ENCODE measurements at regions not wholly inside any gene's neighbourhood (a gene's known extent, or its start where the extent isn't known, plus 50 kb on each side); places are given as distances from the start of the nearest gene placed in this dataset.
A peak's percentile ranks its signal among the peaks of the same experiment; 100 is the strongest.

DNA sequence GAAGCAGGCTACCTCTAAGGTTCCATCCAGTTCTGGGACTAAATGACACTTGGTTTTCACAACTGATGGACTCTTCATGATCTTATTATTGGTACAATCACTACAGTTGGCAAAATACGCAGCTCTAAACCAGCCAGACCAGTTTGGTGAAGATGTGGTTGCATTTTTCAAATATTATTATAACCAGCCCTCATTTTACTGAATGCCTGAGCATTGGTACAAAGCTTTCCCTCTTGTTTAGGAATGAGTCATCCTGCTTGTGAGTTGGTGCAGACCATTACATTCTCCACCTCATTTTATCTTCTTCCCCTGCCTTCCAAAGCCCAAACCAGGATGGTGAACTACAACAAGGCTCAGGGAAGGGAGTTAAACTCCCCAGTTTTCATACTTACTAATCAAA is 223.1 kb downstream of the KDR start:
- H3K4me3 ChIP-seq (ENCODE audit: low read depth, low read length), result no peak overlapping the region
- TF ChIP-seq, protein P1, sequence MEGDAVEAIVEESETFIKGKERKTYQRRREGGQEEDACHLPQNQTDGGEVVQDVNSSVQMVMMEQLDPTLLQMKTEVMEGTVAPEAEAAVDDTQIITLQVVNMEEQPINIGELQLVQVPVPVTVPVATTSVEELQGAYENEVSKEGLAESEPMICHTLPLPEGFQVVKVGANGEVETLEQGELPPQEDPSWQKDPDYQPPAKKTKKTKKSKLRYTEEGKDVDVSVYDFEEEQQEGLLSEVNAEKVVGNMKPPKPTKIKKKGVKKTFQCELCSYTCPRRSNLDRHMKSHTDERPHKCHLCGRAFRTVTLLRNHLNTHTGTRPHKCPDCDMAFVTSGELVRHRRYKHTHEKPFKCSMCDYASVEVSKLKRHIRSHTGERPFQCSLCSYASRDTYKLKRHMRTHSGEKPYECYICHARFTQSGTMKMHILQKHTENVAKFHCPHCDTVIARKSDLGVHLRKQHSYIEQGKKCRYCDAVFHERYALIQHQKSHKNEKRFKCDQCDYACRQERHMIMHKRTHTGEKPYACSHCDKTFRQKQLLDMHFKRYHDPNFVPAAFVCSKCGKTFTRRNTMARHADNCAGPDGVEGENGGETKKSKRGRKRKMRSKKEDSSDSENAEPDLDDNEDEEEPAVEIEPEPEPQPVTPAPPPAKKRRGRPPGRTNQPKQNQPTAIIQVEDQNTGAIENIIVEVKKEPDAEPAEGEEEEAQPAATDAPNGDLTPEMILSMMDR (IDR thresholded peaks at IDR 0.05; ENCODE audit: control insufficient read depth, extremely low read depth, insufficient read depth), result no peak
- peak; percentile 47 for DNase-seq (ENCODE audit: low read depth)

DNA sequence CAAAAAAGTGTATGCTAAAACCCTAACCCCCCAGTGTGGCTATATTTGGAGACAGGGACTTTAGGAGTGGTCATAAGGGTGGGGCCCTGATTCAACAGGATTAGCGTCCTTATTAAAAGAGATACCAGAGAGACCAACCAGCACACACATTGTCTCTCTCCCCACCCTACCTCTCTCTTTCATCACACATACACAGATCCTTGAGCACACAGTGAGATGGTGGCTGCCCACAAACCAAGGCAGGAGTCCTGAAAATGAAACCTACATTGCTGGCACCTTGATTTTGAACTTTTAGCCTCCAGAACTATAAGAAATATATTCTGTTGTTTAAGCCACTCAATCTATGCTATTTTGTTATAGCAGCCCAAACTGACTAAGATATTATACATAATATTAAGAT is 224.2 kb downstream of the KDR start:
- DNase-seq (ENCODE audit: low read depth), result no peak
- TF ChIP-seq, protein P1 (IDR thresholded peaks at IDR 0.05; ENCODE audit: control insufficient read depth, extremely low read depth, insufficient read depth), result no peak
- no peak overlapping the region for H3K4me3 ChIP-seq (ENCODE audit: low read depth, low read length)

DNA sequence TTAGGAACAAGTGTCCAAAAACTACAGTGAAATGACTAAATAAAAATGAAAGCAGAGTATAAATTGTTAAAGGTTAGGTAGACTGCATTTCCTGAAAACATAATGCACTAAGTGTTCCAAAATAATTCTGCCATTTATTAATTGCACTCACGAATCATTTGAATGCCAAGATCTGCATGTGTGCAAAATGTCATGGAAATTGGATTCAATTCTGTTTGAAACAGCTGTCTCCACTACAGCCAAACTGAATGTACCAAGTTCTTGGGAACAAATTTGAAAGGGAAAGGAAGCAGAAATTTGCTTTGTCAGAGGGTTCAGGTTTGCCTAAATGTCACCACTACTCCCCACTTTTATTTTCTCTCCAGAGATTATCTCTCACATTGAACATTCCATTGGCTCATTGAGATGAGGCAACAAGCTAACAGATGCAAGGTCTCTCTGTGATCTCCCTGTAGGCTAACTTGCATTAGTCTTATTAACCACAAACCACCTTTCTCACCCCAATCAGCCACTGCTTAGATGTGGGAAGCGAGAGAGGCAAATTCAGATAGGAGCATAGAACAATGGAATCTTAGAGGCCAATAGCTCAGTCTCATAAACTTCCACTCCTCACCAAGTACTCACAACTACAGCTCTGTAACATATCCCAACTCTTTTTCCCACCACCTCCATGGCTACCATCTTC is 226.6 kb downstream of the KDR start:
- TF ChIP-seq, protein P1 (IDR thresholded peaks at IDR 0.05; ENCODE audit: control insufficient read depth, extremely low read depth, insufficient read depth), result no peak
- DNase-seq (ENCODE audit: low read depth), result no peak

GRCh38 chr4:54898056-54898562 is 227.3 kb downstream of the KDR start:
- no peak for DNase-seq (ENCODE audit: low read depth)
- TF ChIP-seq, protein P1 (IDR thresholded peaks at IDR 0.05; ENCODE audit: control insufficient read depth, extremely low read depth, insufficient read depth), result no peak
- no peak overlapping the region for H3K4me3 ChIP-seq (ENCODE audit: low read depth, low read length)

More for the DNA sequence above, 226.6 kb downstream of the KDR start:
- no peak overlapping the region for H3K4me3 ChIP-seq (ENCODE audit: low read depth, low read length)

GRCh38 chr4:54897590-54897989 is 227.8 kb downstream of the KDR start:
- H3K4me3 ChIP-seq (ENCODE audit: low read depth, low read length), result no peak overlapping the region
- DNase-seq (ENCODE audit: low read depth), result no peak
- TF ChIP-seq, protein P1 (IDR thresholded peaks at IDR 0.05; ENCODE audit: control insufficient read depth, extremely low read depth, insufficient read depth), result no peak

GRCh38 chr4:54882616-54883015 is 224.9 kb downstream of the KIT start:
- no peak for DNase-seq (ENCODE audit: low read depth)
- TF ChIP-seq, protein P1 (IDR thresholded peaks at IDR 0.05; ENCODE audit: control insufficient read depth, extremely low read depth, insufficient read depth), result no peak
- no peak overlapping the region for H3K4me3 ChIP-seq (ENCODE audit: low read depth, low read length)

GRCh38 chr4:54879576-54879975 is 221.8 kb downstream of the KIT start:
- no peak overlapping the region for H3K4me3 ChIP-seq (ENCODE audit: low read depth, low read length)
- TF ChIP-seq, protein P1 (IDR thresholded peaks at IDR 0.05; ENCODE audit: control insufficient read depth, extremely low read depth, insufficient read depth), result no peak
- DNase-seq (ENCODE audit: low read depth), result no peak

Measured in LNCaP clone FGC (cell line).